K562 (cell line): ENCODE measurements at regions not wholly inside any gene's neighbourhood (a gene's known extent, or its start where the extent isn't known, plus 50 kb on each side); places are given as distances from the start of the nearest gene placed in this dataset.

Experiments
- ATAC-seq: fragments of 200-7000 bp; cut with Tn5 transposase; 3 replicates; pipeline ENCODE4 v1.9.1; 2020; ENCODE audit warnings: moderate library complexity
- BruUV-seq: library from RNA; stranded (reverse); fragments of 400-500 nt; replicated peaks from 2 replicates; lab custom pipeline; 2021; lab: Mats Ljungman, UMichigan
- CTCF ChIA-PET: fragments of 300-600 bp; formaldehyde crosslinking; extraction: SDS; loops from one replicate; lab custom pipeline; 2021; ENCODE audit warnings: low intra/inter-chr PET ratio; lab: Yijun Ruan, JAX
- POLR2A ChIA-PET: fragments of 300-600, 350-650 bp; sonication (Branson Sonifier 250); formaldehyde crosslinking; extraction: SDS; loops from one replicate; lab custom pipeline; 2021; ENCODE audit warnings: antibody characterized with exemption, inconsistent platforms; lab: Yijun Ruan, JAX
- DNase-seq, 4 experiments: peaks; one replicate each; pipeline versions ENCODE4 v3.0.0 to v3.0.0-alpha.2; 2011 to 2018; ENCODE audit warnings: low spot score in 3 of 4, mixed read lengths in 3 of 4; ENCODE audit errors: extremely low read depth in 1 of 4
- FAIRE-seq: peaks from 2 replicates; lab custom pipeline; 2011; peaks lifted over from hg19 to GRCh38; lab: Jason Lieb, UNC
- H2AFZ ChIP-seq: 2 replicates; pipeline ENCODE4 v1.6.0; 2011; ENCODE audit warnings: low read depth, low read length, control low read depth, inconsistent platforms
- H3K27ac ChIP-seq: fragments of 200-600 bp; 3 replicates; pipeline ENCODE4 v1.8.0; 2011; ENCODE audit warnings: low read depth, mild to moderate bottlenecking, control low read depth, inconsistent platforms, low read length, moderate library complexity, mixed read lengths; ENCODE audit errors: extremely low read depth
- H3K27me3 ChIP-seq, 2 experiments: fragments of 300-600 bp in 1 of 2; 2 replicates in 1 of 2; 3 replicates in 1 of 2; pipeline versions ENCODE4 v1.6.0 to v1.8.0; 2011; ENCODE audit warnings: inconsistent platforms in 2 of 2, low read length in 2 of 2, mild to moderate bottlenecking in 1 of 2, mixed read lengths in 1 of 2, moderate library complexity in 1 of 2; ENCODE audit not compliant: control insufficient read depth in 2 of 2, insufficient read depth in 2 of 2
- H3K36me3 ChIP-seq: fragments of 300-600 bp; 3 replicates; pipeline ENCODE4 v1.8.0; 2011; ENCODE audit warnings: mild to moderate bottlenecking, low read length, inconsistent platforms; ENCODE audit not compliant: control insufficient read depth, insufficient read depth
- H3K4me1 ChIP-seq, 2 experiments: fragments of 200-600 bp in 1 of 2; replicated peaks in 1 of 2; 2 replicates in 1 of 2; 3 replicates in 1 of 2; pipeline versions ENCODE4 v1.5.1 to v1.8.0; 2011; ENCODE audit warnings: inconsistent platforms in 2 of 2, low read length in 2 of 2, mild to moderate bottlenecking in 1 of 2, mixed read lengths in 1 of 2, moderate library complexity in 1 of 2; ENCODE audit not compliant: control insufficient read depth in 2 of 2, insufficient read depth in 2 of 2
- H3K4me2 ChIP-seq: 2 replicates; pipeline ENCODE4 v1.6.1; 2011; ENCODE audit warnings: low read length, control low read depth, inconsistent platforms, mixed read lengths; ENCODE audit not compliant: insufficient read depth
- H3K4me3 ChIP-seq: fragments of 200-600 bp; sonication (generic), shearing (Covaris generic); 2 replicates; pipeline ENCODE4 v1.5.1; 2016; ENCODE audit warnings: control low read depth, inconsistent platforms
- H3K79me2 ChIP-seq: fragments of 200-600 bp; 3 replicates; pipeline ENCODE4 v1.8.0; 2011; ENCODE audit warnings: low read length, inconsistent platforms; ENCODE audit not compliant: control insufficient read depth, insufficient read depth
- H3K9ac ChIP-seq, 2 experiments: 2 replicates each; pipeline versions ENCODE4 v1.6.0 to v1.6.1; 2011; ENCODE audit warnings: low read depth in 2 of 2, low read length in 2 of 2, control low read depth in 1 of 2, inconsistent platforms in 1 of 2, mild to moderate bottlenecking in 1 of 2, mixed read lengths in 1 of 2; ENCODE audit not compliant: insufficient read depth in 1 of 2
- H3K9me1 ChIP-seq: one replicate; pipeline ENCODE4 v1.6.0; 2011; ENCODE audit warnings: inconsistent platforms, mild to moderate bottlenecking, low read length, moderate library complexity; ENCODE audit not compliant: control insufficient read depth, insufficient read depth
- H3K9me3 ChIP-seq: replicated peaks from 2 replicates; pipeline ENCODE4 v1.5.1; 2011; ENCODE audit warnings: low read depth, low read length, inconsistent platforms; ENCODE audit not compliant: control insufficient read depth, insufficient read depth
- H4K20me1 ChIP-seq: replicated peaks from 2 replicates; pipeline ENCODE4 v1.6.1; 2011; ENCODE audit warnings: low read length, inconsistent platforms, mixed read lengths; ENCODE audit not compliant: control insufficient read depth, insufficient read depth
- BRCA1 ChIP-seq, 2 experiments: fragments of 450-650 bp in 1 of 2; sonication (generic) in 1 of 2; formaldehyde crosslinking in 1 of 2; IDR thresholded peaks; 2 replicates each; pipeline versions ENCODE4 v1.5.0 to v1.6.1; 2017 to 2020; ENCODE audit warnings: mild to moderate bottlenecking in 1 of 2, missing genetic modification reagents in 1 of 2
- CEBPG ChIP-seq, 3 experiments: fragments of 200-800 bp in 1 of 3; sonication (Bioruptor generic) in 1 of 3; sonication (generic) in 1 of 3; formaldehyde crosslinking in 1 of 3; IDR thresholded peaks in 2 of 3; conservative IDR thresholded peaks in 1 of 3; 2 replicates each; pipeline versions ENCODE4 v1.6.1 to v1.8.0; 2016 to 2022; ENCODE audit warnings: missing compliant biosample characterization in 2 of 3, missing genetic modification characterization in 2 of 3, mild to moderate bottlenecking in 1 of 3, missing genetic modification reagents in 1 of 3
- EGR1 ChIP-seq: fragments of 450-650 bp; conservative IDR thresholded peaks from 2 replicates; pipeline ENCODE4 v1.6.1; 2017; ENCODE audit warnings: mild to moderate bottlenecking
- EWSR1 ChIP-seq: fragments of 450-650 bp; IDR thresholded peaks from 2 replicates; pipeline ENCODE4 v1.6.1; 2018; ENCODE audit warnings: borderline replicate concordance, mild to moderate bottlenecking, low read depth, moderate library complexity; ENCODE audit not compliant: partially characterized antibody
- FOXA1 ChIP-seq: fragments of 450-650 bp; IDR thresholded peaks from 2 replicates; pipeline ENCODE4 v1.6.1; 2016; ENCODE audit warnings: mild to moderate bottlenecking, borderline replicate concordance
- FUS ChIP-seq: fragments of 200-400 bp; formaldehyde crosslinking; optimal IDR thresholded peaks from 2 replicates; pipeline ENCODE3; 2017; ENCODE audit warnings: low read depth, low read length
- GATAD2A ChIP-seq: fragments of 450-650 bp; IDR thresholded peaks from 2 replicates; pipeline ENCODE4 v1.6.1; 2017
- MYBL2 ChIP-seq, 2 experiments: fragments of 450-650 bp in 1 of 2; sonication (generic) in 1 of 2; formaldehyde crosslinking in 1 of 2; IDR thresholded peaks; 2 replicates each; pipeline versions ENCODE4 v1.6.1 to v1.8.1; 2017 to 2022; ENCODE audit warnings: borderline replicate concordance in 1 of 2, inconsistent platforms in 1 of 2, low read depth in 1 of 2, mild to moderate bottlenecking in 1 of 2, missing genetic modification reagents in 1 of 2, moderate library complexity in 1 of 2
- NFYB ChIP-seq: IDR thresholded peaks from 2 replicates; pipeline ENCODE4 v1.6.1; 2011; ENCODE audit warnings: mild to moderate bottlenecking, moderate library complexity; ENCODE audit not compliant: insufficient read length; ENCODE audit errors: extremely low read depth
- PPARD ChIP-seq: fragments of 250-450 bp; sonication (Bioruptor Pico); IDR thresholded peaks from 2 replicates; pipeline ENCODE4 v1.8.0; 2022; ENCODE audit warnings: inconsistent platforms, mild to moderate bottlenecking, moderate library complexity
- SIRT6 ChIP-seq: IDR thresholded peaks from one replicate; pipeline ENCODE4 v1.6.1; 2012; ENCODE audit warnings: low read depth, mild to moderate bottlenecking, control low read depth, inconsistent platforms, low read length, moderate library complexity
- SMARCE1 ChIP-seq: fragments of 450-650 bp; IDR thresholded peaks from 2 replicates; pipeline ENCODE4 v1.7.1; 2016; ENCODE audit warnings: mild to moderate bottlenecking
- ZFP36 ChIP-seq: fragments of 150-350 bp; IDR thresholded peaks from 2 replicates; pipeline ENCODE4 v1.6.1; 2018; ENCODE audit warnings: low read length, low read depth; ENCODE audit not compliant: partially characterized antibody
- ZNF316 ChIP-seq: fragments of 450-650 bp; IDR thresholded peaks from 2 replicates; pipeline ENCODE4 v1.6.1; 2016
- WGBS: fragments of 100-300 bp; shearing (Covaris generic); methylation state at CpG from one replicate; pipeline ENCODE4 v1.1.6; 2016; ENCODE audit warnings: low coverage, mixed read lengths; ENCODE audit not compliant: insufficient coverage; ENCODE audit errors: missing lambda C conversion rate; 5-methylcytosine and 5-hydroxymethylcytosine counted together
- in situ Hi-C: fragments of 300-500 bp; cut with MboI; formaldehyde crosslinking; loops from 4 replicates; pipeline ENCODE4 v1.15.0; 2018; ENCODE audit warnings: inconsistent platforms, mixed read lengths
- intact Hi-C: fragments of 100-400 bp; cut with micrococcal nuclease; formaldehyde crosslinking; loops from 2 replicates; pipeline ENCODE4 v1.14.2; 2022
- TF ChIP-seq, protein P1 (sequence below), 2 experiments: fragments of 450-650 bp; IDR thresholded peaks; 2 replicates each; pipeline ENCODE4 v1.6.1; 2016; ENCODE audit warnings: mild to moderate bottlenecking in 2 of 2, borderline replicate concordance in 1 of 2, low read depth in 1 of 2, moderate library complexity in 1 of 2

DNA sequence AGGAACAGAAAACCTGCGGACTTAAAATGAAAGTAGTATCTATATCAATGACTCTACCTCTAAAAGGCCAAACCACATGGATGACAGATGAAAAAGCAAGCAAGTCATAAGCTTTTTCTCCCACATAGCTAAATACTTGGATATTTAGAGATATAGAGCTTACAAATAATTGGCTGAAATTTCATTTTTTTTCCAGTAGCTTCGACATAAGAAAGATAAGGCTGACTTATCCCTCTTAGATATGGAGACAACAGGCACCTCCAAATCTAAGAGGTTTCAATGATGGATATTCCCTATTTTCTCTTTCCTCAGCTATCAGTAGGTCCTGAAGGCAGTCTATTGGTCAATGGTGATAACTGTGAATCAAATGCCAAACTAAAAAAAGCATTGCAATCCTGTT lies 460.3 kb downstream of the MEIS1 start:
- no peaks in the 10 kb centered on the region for H3K36me3 ChIP-seq
- CTCF ChIA-PET = no interaction called here
- H3K9ac ChIP-seq = no peak overlapping the region
- BruUV-seq = no TSS peak
- H3K9me3 ChIP-seq = no peaks in the 10 kb centered on the region
- H4K20me1 ChIP-seq = no peaks in the 10 kb centered on the region
- WGBS = 0% methylated on average over 2 of the region's 2 CpGs
- H3K4me2 ChIP-seq = no peak overlapping the region
- H2AFZ ChIP-seq = no peak overlapping the region
- no peak overlapping the region for H3K27ac ChIP-seq
- no peak for TF ChIP-seq PPARD (CRISPR knock-in tag)
- TF ChIP-seq MYBL2 (IDR thresholded peaks at IDR 0.05; ENCODE audit: low read depth) = no peak
- TF ChIP-seq MYBL2 (CRISPR knock-in tag; IDR thresholded peaks at IDR 0.05; ENCODE audit: borderline replicate concordance) = no peak
- no peak for TF ChIP-seq NFYB
- no peak for TF ChIP-seq FUS
- TF ChIP-seq CEBPG (CRISPR knock-in tag; IDR thresholded peaks at IDR 0.05) = no peak
- TF ChIP-seq CEBPG (tag; conservative IDR thresholded peaks at IDR 0.05 in 1 of 2, IDR thresholded peaks at IDR 0.05 in 1 of 2) = no peak
- no peak for TF ChIP-seq SMARCE1
- TF ChIP-seq GATAD2A = no peak
- TF ChIP-seq FOXA1 = no peak
- TF ChIP-seq BRCA1 (IDR thresholded peaks at IDR 0.05) = no peak
- no peak for TF ChIP-seq BRCA1 (CRISPR knock-in tag; IDR thresholded peaks at IDR 0.05)
- TF ChIP-seq, protein P1, sequence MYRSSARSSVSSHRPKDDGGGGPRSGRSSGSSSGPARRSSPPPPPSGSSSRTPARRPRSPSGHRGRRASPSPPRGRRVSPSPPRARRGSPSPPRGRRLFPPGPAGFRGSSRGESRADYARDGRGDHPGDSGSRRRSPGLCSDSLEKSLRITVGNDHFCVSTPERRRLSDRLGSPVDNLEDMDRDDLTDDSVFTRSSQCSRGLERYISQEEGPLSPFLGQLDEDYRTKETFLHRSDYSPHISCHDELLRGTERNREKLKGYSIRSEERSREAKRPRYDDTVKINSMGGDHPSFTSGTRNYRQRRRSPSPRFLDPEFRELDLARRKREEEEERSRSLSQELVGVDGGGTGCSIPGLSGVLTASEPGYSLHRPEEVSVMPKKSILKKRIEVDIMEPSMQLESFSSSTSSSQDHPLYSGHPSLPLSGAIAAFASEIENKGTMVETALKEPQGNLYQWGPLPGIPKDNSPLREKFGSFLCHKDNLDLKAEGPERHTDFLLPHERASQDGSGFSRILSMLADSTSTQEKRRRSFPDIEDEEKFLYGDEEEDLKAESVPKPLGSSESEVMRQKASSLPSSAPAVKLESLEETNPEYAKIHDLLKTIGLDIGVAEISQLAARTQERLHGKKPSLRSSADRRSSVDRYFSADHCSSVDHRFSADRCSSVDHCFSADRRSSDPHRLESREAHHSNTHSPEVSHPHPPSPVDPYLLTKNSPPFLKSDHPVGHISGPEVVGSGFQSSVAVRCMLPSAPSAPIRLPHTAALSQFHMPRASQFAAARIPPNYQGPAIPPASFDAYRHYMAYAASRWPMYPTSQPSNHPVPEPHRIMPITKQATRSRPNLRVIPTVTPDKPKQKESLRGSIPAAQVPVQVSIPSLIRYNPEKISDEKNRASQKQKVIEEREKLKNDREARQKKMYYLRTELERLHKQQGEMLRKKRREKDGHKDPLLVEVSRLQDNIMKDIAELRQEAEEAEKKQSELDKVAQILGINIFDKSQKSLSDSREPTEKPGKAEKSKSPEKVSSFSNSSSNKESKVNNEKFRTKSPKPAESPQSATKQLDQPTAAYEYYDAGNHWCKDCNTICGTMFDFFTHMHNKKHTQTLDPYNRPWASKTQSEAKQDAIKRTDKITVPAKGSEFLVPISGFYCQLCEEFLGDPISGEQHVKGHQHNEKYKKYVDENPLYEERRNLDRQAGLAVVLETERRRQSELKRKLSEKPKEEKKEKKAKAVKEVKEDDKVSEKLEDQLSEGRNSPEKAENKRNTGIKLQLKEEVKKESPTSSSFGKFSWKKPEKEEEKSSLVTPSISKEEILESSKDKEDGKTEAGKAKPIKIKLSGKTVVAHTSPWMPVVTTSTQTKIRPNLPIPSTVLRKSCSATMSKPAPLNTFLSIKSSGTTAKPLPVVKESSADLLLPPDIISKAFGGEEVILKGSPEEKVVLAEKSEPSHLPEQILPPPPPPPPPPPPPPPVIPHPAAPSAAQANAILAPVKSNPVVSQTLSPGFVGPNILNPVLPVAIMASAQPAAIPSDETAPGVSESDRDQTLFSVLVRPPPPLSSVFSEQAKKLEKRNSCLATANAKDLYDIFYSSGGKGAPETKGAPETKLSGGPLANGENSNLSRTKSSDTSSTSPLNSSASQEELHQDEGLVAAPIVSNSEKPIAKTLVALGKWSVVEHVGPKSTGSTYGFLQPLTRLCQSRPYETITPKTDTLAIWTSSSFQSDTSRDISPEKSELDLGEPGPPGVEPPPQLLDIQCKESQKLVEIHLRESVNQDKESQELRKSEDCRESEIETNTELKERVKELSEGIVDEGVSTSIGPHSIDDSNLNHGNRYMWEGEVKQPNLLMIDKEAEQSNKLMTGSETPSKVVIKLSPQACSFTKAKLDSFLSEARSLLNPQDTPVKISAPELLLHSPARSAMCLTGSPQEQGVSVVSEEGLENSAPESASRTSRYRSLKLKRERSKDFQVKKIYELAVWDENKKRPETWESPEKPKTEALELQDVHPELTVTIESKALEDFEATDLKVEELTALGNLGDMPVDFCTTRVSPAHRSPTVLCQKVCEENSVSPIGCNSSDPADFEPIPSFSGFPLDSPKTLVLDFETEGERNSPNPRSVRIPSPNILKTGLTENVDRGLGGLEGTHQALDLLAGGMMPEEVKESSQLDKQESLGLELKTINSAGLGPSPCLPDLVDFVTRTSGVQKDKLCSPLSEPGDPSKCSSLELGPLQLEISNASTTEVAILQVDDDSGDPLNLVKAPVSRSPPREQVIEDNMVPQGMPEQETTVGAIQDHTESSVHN (IDR thresholded peaks at IDR 0.05; ENCODE audit: borderline replicate concordance in 1 of 2, low read depth in 1 of 2) = no peak
- TF ChIP-seq EWSR1 = no peak
- no peak for TF ChIP-seq SIRT6
- TF ChIP-seq ZNF316 = no peak
- no peak for TF ChIP-seq ZFP36
- no peak for TF ChIP-seq EGR1
- intact Hi-C loops (no loop called here), in situ Hi-C loops (no loop called here)
- DNase-seq = no peak
- no peaks in the 10 kb centered on the region for H3K27me3 ChIP-seq
- POLR2A ChIA-PET = no interaction called here
- H3K9me1 ChIP-seq = no peaks in the 10 kb centered on the region
- no peak overlapping the region for H3K4me3 ChIP-seq
- H3K79me2 ChIP-seq = no peaks in the 10 kb centered on the region
- ATAC-seq = no peak
- H3K4me1 ChIP-seq = no peaks in the 10 kb centered on the region
- no peak for FAIRE-seq
